HepG2 (cell line): ENCODE measurements at regions not wholly inside any gene's neighbourhood (a gene's known extent, or its start where the extent isn't known, plus 50 kb on each side); places are given as distances from the start of the nearest gene placed in this dataset.

ENCODE experiments used
- ATAC-seq: fragments of 200-7000 bp; cut with Tn5 transposase; 3 replicates; pipeline ENCODE4 v1.9.1; 2020; ENCODE audit warnings: mild to moderate bottlenecking, moderate library complexity
- BruUV-seq: library from RNA; stranded (reverse); fragments of 400-500 nt; replicated peaks from 2 replicates; lab custom pipeline; 2021; lab: Mats Ljungman, UMichigan
- CTCF ChIA-PET: fragments of 300-600 bp; formaldehyde crosslinking; extraction: SDS; loops from one replicate; lab custom pipeline; 2021; ENCODE audit warnings: low total read pairs, inconsistent platforms, low intra/inter-chr PET ratio; lab: Yijun Ruan, JAX
- POLR2A ChIA-PET: fragments of 350-600 bp; sonication (Branson Sonifier 250); formaldehyde crosslinking; loops from one replicate; lab custom pipeline; 2020; ENCODE audit warnings: antibody characterized with exemption, inconsistent platforms; lab: Yijun Ruan, JAX
- DNase-seq: peaks from one replicate; pipeline ENCODE4 v3.0.0-alpha.2; 2015; ENCODE audit warnings: low spot score
- FAIRE-seq: peaks from 3 replicates; lab custom pipeline; 2011; peaks lifted over from hg19 to GRCh38; lab: Jason Lieb, UNC
- H2AFZ ChIP-seq: one replicate; pipeline ENCODE4 v1.6.1; 2011; ENCODE audit warnings: low read length, inconsistent platforms
- H3K27ac ChIP-seq: fragments of 300-600 bp; 3 replicates; pipeline ENCODE4 v1.8.0; 2011; ENCODE audit warnings: mixed run types, mild to moderate bottlenecking, mixed read lengths, low read length, inconsistent platforms; ENCODE audit not compliant: insufficient read depth; ENCODE audit errors: extremely low read length
- H3K27me3 ChIP-seq, 2 experiments: fragments of 200-600 bp in 1 of 2; 2 replicates in 1 of 2; 3 replicates in 1 of 2; pipeline versions ENCODE4 v1.6.0 to v1.8.0; 2011; ENCODE audit warnings: low read length in 2 of 2, mild to moderate bottlenecking in 2 of 2, moderate library complexity in 2 of 2, inconsistent platforms in 1 of 2; ENCODE audit not compliant: insufficient read depth in 2 of 2, control insufficient read depth in 1 of 2
- H3K36me3 ChIP-seq, 2 experiments: fragments of 200-600 bp in 1 of 2; replicated peaks in 1 of 2; 2 replicates in 1 of 2; 3 replicates in 1 of 2; pipeline versions ENCODE4 v1.5.1 to v1.8.0; 2011; ENCODE audit warnings: low read length in 2 of 2, inconsistent platforms in 1 of 2; ENCODE audit not compliant: insufficient read depth in 2 of 2, control insufficient read depth in 1 of 2
- H3K4me1 ChIP-seq: 2 replicates; pipeline ENCODE4 v1.5.1; 2012; ENCODE audit warnings: low read length, inconsistent platforms; ENCODE audit not compliant: insufficient read depth
- H3K4me2 ChIP-seq: 2 replicates; pipeline ENCODE4 v1.6.0; 2011; ENCODE audit warnings: low read depth, low read length, inconsistent platforms
- H3K4me3 ChIP-seq, 3 experiments: fragments of 200-600 bp in 1 of 3; sonication (generic), shearing (Covaris generic) in 1 of 3; replicated peaks in 1 of 3; 2 replicates each; pipeline ENCODE4 v1.5.1; 2011 to 2016; ENCODE audit warnings: low read length in 3 of 3, inconsistent platforms in 2 of 3, low read depth in 2 of 3, mild to moderate bottlenecking in 2 of 3, control low read depth in 1 of 3, mixed read lengths in 1 of 3; ENCODE audit not compliant: insufficient read depth in 1 of 3
- H3K79me2 ChIP-seq: one replicate; pipeline ENCODE4 v1.6.1; 2011; ENCODE audit warnings: low read length, inconsistent platforms; ENCODE audit not compliant: insufficient read depth
- H3K9ac ChIP-seq: 2 replicates; pipeline ENCODE4 v1.6.0; 2011; ENCODE audit warnings: mild to moderate bottlenecking, low read depth, low read length, inconsistent platforms; ENCODE audit not compliant: insufficient read depth
- H3K9me3 ChIP-seq: 2 replicates; pipeline ENCODE4 v1.5.1; 2012; ENCODE audit warnings: mild to moderate bottlenecking, low read length
- H4K20me1 ChIP-seq: 2 replicates; pipeline ENCODE4 v1.6.0; 2011; ENCODE audit warnings: inconsistent platforms, mild to moderate bottlenecking, low read length, moderate library complexity; ENCODE audit not compliant: insufficient read depth
- ATF7-NPFF ChIP-seq: sonication (generic); formaldehyde crosslinking; IDR thresholded peaks from 2 replicates; pipeline ENCODE4 v1.8.1; 2023; ENCODE audit warnings: mild to moderate bottlenecking, low read depth, missing genetic modification reagents, moderate library complexity
- CEBPB ChIP-seq: IDR thresholded peaks from 2 replicates; pipeline ENCODE4 v1.6.1; 2011; ENCODE audit warnings: low read depth, low read length, improper control_type of control experiment, borderline replicate concordance
- SYNCRIP ChIP-seq: fragments of 200-400 bp; formaldehyde crosslinking; IDR thresholded peaks from 2 replicates; pipeline ENCODE4 v1.6.1; 2018; ENCODE audit warnings: mild to moderate bottlenecking, low read depth, low read length; ENCODE audit not compliant: insufficient read depth
- U2AF2 ChIP-seq: fragments of 200-400 bp; formaldehyde crosslinking; IDR thresholded peaks from 2 replicates; pipeline ENCODE4 v1.6.1; 2017; ENCODE audit warnings: low read depth, mild to moderate bottlenecking, low read length
- ZSCAN12 ChIP-seq: sonication (generic); formaldehyde crosslinking; IDR thresholded peaks from 2 replicates; pipeline ENCODE4 v1.9.0; 2021; ENCODE audit warnings: mild to moderate bottlenecking, missing genetic modification reagents
- WGBS: methylation state at CpG from one replicate; pipeline ENCODE4 v1.1.6; 2017; ENCODE audit warnings: low lambda C conversion rate; 5-methylcytosine and 5-hydroxymethylcytosine counted together
- in situ Hi-C: cut with HindIII; loops from 2 replicates; pipeline ENCODE4 v1.10.0; 2017; ENCODE audit warnings: low pct_unique_long_range_greater_than_20kb; ENCODE audit not compliant: extremely low pct_ligation_motif_present
- intact Hi-C: fragments of 100-400 bp; cut with micrococcal nuclease; formaldehyde crosslinking; loops from one replicate; pipeline ENCODE4 v1.10.0; 2022; ENCODE audit not compliant: unreplicated experiment
- TF ChIP-seq, protein P1 (sequence below): sonication (generic); formaldehyde crosslinking; IDR thresholded peaks from 2 replicates; pipeline ENCODE4 v1.8.1; 2023; ENCODE audit warnings: mild to moderate bottlenecking, missing genetic modification reagents, borderline replicate concordance
- TF ChIP-seq, protein P2 (sequence below): sonication (generic); formaldehyde crosslinking; IDR thresholded peaks from 2 replicates; pipeline ENCODE4 v1.4.0; 2020; ENCODE audit warnings: low read depth, mild to moderate bottlenecking, missing genetic modification reagents

DNA sequence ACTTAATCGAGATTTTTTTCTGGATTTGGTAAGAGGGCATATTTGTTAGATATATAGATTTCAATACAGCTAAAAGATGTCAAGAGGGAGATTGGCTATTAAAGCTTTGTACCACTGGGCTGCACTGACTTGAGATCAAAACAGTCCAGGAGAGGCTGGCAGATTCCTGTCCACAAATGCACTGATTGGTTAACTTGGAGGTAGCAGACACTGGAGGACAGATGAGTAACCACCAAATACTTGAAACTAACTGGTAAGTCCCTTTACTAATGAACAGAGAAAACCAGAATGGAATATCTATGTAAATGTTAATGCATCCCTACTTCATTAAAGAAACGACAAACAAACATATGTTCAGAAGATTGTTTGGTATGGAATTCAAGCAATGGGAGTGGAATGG lies 416.6 kb downstream of the LRIG3 start (continued):
- TF ChIP-seq U2AF2 (no peak), ZSCAN12 (CRISPR knock-in tag) (no peak), ATF7-NPFF (CRISPR knock-in tag) (no peak), SYNCRIP (no peak)
- TF ChIP-seq, protein P1, sequence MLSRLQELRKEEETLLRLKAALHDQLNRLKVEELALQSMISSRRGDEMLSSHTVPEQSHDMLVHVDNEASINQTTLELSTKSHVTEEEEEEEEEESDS (CRISPR knock-in tag): no peak

DNA sequence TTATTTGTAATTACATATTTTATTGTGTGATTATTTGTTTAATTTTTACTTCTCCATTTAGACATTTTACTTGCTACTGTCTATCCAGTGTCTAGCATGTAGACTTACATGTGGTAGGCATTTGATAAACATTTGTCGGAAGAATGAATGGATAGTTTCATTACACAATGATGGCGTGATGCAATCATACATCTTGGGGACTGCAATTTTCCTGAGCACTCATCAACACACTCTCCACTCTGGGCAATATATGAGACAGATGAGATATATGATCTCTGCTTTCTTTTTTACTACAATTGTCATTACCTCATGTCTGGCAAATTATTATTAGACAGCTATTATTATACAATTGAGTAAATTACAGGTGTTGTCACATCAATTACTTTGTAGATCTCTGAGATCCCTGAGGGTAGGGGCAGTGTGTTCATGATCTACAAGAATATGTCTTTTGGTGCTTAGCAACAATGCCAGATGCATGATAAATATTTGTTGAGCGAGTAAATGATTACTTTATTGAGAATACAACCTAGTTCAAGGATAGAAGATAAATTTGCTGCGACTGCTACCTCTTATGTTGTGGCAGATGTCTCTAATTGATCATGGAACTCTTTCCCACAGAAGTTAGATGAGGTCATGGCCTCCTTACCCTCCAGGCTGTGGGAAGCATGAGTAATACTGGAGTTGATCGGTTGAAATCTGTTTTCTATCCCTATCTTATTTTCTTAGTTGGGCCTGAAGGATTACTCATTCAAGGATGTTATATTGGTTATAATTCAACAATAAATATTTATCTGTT lies 416.0 kb downstream of the LRIG3 start:
- Histone ChIP-seq H2AFZ (no peak overlapping the region), H3K4me1 (no peaks in the 10 kb centered on the region), H4K20me1 (no peaks in the 10 kb centered on the region), H3K79me2 (no peaks in the 10 kb centered on the region), H3K27ac (no peak overlapping the region), H3K36me3 (no peaks in the 10 kb centered on the region), H3K4me2 (no peak overlapping the region), H3K27me3 (no peaks in the 10 kb centered on the region)
- in situ Hi-C loops (no loop called here), intact Hi-C loops (no loop called here)
- WGBS: 30% methylated on average over 5 of the region's 5 CpGs
- POLR2A ChIA-PET: no interaction called here
- no peak for FAIRE-seq
- no TSS peak for BruUV-seq
- TF ChIP-seq CEBPB: peak; percentile 55; the same call in 1 of the 2 replicates
- TF ChIP-seq, protein P2, sequence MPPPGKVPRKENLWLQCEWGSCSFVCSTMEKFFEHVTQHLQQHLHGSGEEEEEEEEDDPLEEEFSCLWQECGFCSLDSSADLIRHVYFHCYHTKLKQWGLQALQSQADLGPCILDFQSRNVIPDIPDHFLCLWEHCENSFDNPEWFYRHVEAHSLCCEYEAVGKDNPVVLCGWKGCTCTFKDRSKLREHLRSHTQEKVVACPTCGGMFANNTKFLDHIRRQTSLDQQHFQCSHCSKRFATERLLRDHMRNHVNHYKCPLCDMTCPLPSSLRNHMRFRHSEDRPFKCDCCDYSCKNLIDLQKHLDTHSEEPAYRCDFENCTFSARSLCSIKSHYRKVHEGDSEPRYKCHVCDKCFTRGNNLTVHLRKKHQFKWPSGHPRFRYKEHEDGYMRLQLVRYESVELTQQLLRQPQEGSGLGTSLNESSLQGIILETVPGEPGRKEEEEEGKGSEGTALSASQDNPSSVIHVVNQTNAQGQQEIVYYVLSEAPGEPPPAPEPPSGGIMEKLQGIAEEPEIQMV: no peak
- TF ChIP-seq, all 625 proteins: peak for 1
- no peak overlapping the region for H3K9ac ChIP-seq
- H3K4me3 ChIP-seq: no peak overlapping the region
- DNase-seq (no peak), ATAC-seq (no peak)
- CTCF ChIA-PET: no interaction called here
- no peaks in the 10 kb centered on the region for H3K9me3 ChIP-seq
